Astrocyte (in vitro differentiated cells and primary cell): ENCODE measurements at regions not wholly inside any gene's neighbourhood (a gene's known extent, or its start where the extent isn't known, plus 50 kb on each side); places are given as distances from the start of the nearest gene placed in this dataset.

ENCODE experiments used
- EZH2 ChIP-seq: IDR thresholded peaks from 2 replicates; pipeline ENCODE4 v1.6.1; 2012; ENCODE audit warnings: mild to moderate bottlenecking, low read length, inconsistent platforms; ENCODE audit not compliant: insufficient read depth
- TF ChIP-seq, protein P1 (sequence below): IDR thresholded peaks from 2 replicates; pipeline ENCODE4 v1.5.1; 2011; ENCODE audit warnings: low read depth, mild to moderate bottlenecking, inconsistent platforms, low read length, moderate library complexity; ENCODE audit not compliant: insufficient read depth

DNA sequence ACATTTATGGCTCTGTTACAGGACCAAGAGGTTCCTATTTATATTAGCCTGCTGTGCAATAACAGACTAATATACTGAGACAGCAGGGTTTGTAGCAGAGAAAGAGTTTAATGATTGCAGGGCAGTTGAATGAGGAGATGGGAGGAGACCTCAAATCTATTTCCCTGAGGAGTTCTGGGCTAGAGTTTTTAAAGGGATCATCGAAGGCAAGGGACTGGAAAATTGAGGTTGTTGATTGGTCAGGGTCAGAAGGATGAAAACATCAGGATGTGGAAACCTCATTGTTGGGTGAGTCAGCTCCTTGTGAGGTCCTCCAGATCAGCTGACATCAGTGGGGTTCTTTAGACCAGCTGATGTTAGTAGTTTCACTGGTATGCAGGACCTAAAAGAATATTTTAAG is 60.6 kb upstream of the GOLGA8B start:
- TF ChIP-seq EZH2: no peak
- TF ChIP-seq, protein P1, sequence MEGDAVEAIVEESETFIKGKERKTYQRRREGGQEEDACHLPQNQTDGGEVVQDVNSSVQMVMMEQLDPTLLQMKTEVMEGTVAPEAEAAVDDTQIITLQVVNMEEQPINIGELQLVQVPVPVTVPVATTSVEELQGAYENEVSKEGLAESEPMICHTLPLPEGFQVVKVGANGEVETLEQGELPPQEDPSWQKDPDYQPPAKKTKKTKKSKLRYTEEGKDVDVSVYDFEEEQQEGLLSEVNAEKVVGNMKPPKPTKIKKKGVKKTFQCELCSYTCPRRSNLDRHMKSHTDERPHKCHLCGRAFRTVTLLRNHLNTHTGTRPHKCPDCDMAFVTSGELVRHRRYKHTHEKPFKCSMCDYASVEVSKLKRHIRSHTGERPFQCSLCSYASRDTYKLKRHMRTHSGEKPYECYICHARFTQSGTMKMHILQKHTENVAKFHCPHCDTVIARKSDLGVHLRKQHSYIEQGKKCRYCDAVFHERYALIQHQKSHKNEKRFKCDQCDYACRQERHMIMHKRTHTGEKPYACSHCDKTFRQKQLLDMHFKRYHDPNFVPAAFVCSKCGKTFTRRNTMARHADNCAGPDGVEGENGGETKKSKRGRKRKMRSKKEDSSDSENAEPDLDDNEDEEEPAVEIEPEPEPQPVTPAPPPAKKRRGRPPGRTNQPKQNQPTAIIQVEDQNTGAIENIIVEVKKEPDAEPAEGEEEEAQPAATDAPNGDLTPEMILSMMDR: no peak
